C4-2B (cell line): ENCODE measurements at regions not wholly inside any gene's neighbourhood (a gene's known extent, or its start where the extent isn't known, plus 50 kb on each side); places are given as distances from the start of the nearest gene placed in this dataset.

Experiments
- ZFX ChIP-seq: fragments of 450-650 bp; IDR thresholded peaks from 2 replicates; pipeline ENCODE4 v1.6.1; 2017
- TF ChIP-seq, protein P1 (sequence below): fragments of 450-650 bp; conservative IDR thresholded peaks from 2 replicates; pipeline ENCODE4 v1.5.1; 2017; ENCODE audit warnings: mild to moderate bottlenecking

DNA sequence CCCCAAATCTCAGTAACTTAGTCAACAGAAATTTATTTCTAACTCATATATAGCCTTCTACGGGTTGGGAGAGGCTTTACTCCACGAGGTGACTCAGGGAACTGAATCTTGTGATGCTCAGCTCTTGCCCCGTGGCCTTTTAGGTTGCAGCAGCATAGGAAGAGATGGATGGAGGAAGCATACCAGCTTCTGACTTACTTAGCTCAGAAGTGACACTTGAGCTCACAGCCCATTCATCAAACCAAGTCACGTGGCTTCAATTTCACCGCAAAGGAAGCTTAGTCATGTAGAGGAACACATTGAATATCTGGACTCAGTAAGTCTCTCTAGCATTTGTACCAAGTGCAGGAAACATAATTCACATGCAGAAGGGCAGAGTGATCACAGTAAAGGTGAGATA lies 124.1 kb upstream of the KCNN2 start:
- TF ChIP-seq, protein P1, sequence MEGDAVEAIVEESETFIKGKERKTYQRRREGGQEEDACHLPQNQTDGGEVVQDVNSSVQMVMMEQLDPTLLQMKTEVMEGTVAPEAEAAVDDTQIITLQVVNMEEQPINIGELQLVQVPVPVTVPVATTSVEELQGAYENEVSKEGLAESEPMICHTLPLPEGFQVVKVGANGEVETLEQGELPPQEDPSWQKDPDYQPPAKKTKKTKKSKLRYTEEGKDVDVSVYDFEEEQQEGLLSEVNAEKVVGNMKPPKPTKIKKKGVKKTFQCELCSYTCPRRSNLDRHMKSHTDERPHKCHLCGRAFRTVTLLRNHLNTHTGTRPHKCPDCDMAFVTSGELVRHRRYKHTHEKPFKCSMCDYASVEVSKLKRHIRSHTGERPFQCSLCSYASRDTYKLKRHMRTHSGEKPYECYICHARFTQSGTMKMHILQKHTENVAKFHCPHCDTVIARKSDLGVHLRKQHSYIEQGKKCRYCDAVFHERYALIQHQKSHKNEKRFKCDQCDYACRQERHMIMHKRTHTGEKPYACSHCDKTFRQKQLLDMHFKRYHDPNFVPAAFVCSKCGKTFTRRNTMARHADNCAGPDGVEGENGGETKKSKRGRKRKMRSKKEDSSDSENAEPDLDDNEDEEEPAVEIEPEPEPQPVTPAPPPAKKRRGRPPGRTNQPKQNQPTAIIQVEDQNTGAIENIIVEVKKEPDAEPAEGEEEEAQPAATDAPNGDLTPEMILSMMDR, result no peak
- TF ChIP-seq ZFX, result no peak
